ENCODE measurements at regions not wholly inside any gene's neighbourhood (a gene's known extent, or its start where the extent isn't known, plus 50 kb on each side); places are given as distances from the start of the nearest gene placed in this dataset.
A peak's percentile ranks its signal among the peaks of the same experiment; 100 is the strongest.
"Not testable (repeated sequence)": the region's sequence is repeated elsewhere in the genome, so short reads cannot be mapped to it uniquely, and the experiment has no call there.

DNA sequence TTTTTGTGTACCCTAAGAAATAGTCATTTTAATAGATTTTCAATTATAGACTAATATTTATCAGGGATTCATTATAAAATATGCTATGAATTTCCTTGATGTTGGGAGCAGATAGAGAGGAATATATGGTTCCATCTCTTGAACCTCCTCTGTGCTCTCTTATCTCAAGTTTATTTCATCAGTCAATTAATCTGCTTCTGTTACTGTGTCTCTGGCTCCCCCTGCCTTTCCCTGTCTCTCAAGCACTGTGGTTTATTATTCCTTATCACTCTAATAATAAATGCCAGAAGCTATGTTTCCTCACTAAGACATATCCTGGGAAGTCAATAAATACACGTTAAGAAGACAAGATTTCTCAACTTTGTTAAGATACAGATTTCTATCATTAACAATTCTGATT, 141.5 kb downstream of the SYT15 start:
- TF ChIP-seq, protein P1, sequence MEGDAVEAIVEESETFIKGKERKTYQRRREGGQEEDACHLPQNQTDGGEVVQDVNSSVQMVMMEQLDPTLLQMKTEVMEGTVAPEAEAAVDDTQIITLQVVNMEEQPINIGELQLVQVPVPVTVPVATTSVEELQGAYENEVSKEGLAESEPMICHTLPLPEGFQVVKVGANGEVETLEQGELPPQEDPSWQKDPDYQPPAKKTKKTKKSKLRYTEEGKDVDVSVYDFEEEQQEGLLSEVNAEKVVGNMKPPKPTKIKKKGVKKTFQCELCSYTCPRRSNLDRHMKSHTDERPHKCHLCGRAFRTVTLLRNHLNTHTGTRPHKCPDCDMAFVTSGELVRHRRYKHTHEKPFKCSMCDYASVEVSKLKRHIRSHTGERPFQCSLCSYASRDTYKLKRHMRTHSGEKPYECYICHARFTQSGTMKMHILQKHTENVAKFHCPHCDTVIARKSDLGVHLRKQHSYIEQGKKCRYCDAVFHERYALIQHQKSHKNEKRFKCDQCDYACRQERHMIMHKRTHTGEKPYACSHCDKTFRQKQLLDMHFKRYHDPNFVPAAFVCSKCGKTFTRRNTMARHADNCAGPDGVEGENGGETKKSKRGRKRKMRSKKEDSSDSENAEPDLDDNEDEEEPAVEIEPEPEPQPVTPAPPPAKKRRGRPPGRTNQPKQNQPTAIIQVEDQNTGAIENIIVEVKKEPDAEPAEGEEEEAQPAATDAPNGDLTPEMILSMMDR (IDR thresholded peaks at IDR 0.05; ENCODE audit: low read depth, low read length, missing control alignments) = peak; percentile 37
- H3K27ac ChIP-seq; H3K4me3 ChIP-seq (ENCODE audit: low read depth, low read length); in situ Hi-C loops (cut with HindIII; ENCODE audit: low pct_ligation_motif_present, low sequenced_read_pairs); H3K27me3 ChIP-seq (replicated peaks); H3K36me3 ChIP-seq (replicated peaks): not testable (repeated sequence)
- DNase-seq = peak; percentile 57

DNA sequence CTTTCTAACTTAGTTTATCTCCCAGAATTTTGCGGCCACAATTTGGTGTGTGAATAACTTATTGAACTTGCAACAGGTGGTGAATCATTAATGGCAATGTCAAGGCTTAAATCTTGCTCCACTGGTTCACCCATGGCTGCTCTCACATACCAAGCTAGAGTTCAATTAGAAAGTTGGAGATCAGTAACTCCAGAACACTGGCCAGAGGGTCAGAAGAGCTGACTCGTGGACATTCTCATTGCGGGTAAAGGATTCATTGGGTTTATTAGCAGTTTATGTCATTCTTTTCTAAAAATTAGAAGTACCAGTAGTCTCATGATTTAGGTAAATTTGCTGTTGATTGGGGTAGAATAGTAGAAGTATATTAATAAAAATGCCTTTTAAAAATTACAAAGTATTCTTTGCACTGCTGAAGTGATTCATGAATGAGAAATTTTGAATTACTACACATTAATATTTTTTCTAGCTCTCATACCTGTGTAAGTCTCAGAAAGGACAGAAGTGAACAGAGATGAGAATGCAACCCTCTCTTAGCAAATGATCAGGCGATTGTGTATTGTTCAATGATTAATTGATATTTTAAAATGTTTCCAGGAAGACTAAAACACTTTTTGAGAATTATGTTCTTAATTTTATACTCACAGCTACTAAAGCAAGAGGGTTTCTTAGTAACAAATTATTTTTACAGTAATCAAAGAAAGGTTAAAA, 142.0 kb downstream of the SYT15 start:
- in situ Hi-C loops (cut with HindIII; ENCODE audit: low pct_ligation_motif_present, low sequenced_read_pairs); H3K27ac ChIP-seq; DNase-seq; H3K36me3 ChIP-seq (replicated peaks); H3K27me3 ChIP-seq (replicated peaks); H3K4me3 ChIP-seq (ENCODE audit: low read depth, low read length): not testable (repeated sequence)

DNA sequence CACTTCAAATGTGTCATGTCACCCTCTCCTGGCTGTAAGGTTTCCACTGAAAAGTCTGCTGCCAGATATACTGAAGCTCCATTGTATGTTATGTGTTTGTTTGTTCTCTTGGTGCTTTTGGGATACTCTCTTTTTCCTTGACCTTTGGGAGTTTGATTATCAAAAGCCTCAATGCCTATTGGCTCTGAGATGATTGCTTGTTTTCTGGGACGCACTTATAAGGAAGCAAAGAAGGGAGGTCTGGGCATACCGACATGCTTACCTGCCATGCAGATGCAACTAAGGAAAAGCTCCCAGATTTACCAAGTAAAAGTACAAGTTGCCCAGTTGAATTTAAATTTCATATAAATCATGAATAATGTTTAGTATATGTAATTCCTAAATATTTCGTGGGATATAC, 145.3 kb downstream of the SYT15 start:
- H3K27ac ChIP-seq; H3K27me3 ChIP-seq (replicated peaks); in situ Hi-C loops (cut with HindIII; ENCODE audit: low pct_ligation_motif_present, low sequenced_read_pairs); DNase-seq; H3K36me3 ChIP-seq (replicated peaks); H3K4me3 ChIP-seq (ENCODE audit: low read depth, low read length): not testable (repeated sequence)

DNA sequence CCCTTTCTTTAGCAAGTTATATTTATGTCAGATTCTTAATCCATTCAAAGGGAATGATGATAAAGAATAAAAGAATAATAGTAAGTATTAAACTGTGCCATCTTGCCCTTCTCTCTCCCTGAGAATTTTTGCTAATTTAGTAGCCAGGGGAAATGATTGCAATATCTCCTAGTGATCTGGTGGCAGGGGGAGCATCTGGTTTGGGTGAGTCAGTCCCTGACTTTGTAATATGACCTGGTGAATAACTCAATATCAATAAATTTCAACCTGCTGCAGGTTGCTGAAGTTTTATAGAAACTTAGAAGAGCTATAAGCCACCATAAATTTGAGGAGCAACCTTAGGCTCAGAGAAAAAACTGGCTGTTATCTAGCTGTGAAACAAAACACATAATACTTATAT, 149.4 kb downstream of the SYT15 start:
- H3K27me3 ChIP-seq (replicated peaks); H3K4me3 ChIP-seq (ENCODE audit: low read depth, low read length); in situ Hi-C loops (cut with HindIII; ENCODE audit: low pct_ligation_motif_present, low sequenced_read_pairs); H3K36me3 ChIP-seq (replicated peaks); DNase-seq; H3K27ac ChIP-seq: not testable (repeated sequence)

DNA sequence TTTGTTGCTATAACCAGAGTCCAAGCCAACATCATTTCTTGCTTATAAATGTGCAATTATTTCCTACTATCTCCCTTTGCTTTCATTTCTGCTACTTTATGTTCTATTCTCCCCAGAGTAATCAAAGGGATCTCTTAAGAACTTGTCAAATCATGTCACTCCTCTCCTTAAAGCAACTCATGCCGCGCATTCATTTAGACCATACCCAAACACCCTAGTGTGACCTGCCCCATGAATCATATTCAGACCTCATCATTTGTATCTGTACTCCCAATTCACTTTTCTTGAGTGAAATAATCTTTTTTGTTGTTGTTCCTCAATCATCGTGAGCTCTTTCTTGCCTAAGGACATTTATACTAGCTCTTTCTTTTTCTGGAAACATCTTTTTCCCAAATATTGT, 151.8 kb downstream of the SYT15 start:
- DNase-seq; H3K36me3 ChIP-seq (replicated peaks); H3K4me3 ChIP-seq (ENCODE audit: low read depth, low read length); in situ Hi-C loops (cut with HindIII; ENCODE audit: low pct_ligation_motif_present, low sequenced_read_pairs); H3K27ac ChIP-seq; H3K27me3 ChIP-seq (replicated peaks): not testable (repeated sequence)

DNA sequence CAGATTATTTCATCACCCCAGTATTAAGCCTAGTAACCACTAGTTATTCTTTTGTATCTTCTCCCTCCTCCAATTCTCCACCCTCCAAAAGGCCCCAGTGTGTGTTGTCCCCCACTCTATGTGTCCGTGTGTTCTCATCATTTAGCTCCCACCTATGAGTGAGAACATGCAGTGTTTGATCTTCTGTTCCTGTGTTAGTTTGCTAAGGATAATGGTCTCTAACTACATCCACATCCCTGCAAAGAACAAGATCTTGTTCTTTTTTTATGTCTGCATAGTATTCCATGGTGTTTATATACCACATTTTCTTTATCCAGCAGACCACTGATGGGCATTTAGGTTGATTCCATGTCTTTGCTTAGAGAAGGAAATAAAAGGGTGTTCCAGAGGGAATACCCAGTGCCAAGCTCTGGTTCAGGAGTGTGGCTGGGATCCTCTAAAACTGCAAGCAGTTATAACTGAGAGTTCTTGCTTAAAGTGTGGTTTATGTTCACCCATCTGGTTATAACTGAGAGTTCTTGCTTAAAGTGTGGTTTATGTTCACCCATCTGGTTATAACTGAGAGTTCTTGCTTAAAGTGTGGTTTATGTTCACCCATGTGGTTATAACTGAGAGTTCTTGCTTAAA, 154.8 kb downstream of the SYT15 start:
- H3K27me3 ChIP-seq (replicated peaks); H3K36me3 ChIP-seq (replicated peaks); DNase-seq; H3K27ac ChIP-seq; in situ Hi-C loops (cut with HindIII; ENCODE audit: low pct_ligation_motif_present, low sequenced_read_pairs); H3K4me3 ChIP-seq (ENCODE audit: low read depth, low read length): not testable (repeated sequence)

DNA sequence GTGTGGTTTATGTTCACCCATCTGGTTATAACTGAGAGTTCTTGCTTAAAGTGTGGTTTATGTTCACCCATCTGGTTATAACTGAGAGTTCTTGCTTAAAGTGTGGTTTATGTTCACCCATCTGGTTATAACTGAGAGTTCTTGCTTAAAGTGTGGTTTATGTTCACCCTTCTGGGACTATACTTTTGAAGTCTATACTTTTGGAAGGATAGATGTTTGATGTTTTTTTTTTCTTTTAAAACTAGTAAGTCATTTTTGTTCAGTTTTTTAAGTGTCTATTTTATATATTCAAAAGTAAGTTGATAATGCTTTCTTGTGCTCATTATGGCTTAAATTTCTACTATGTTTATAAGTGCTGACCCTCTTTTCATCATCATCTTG, 155.3 kb downstream of the SYT15 start:
- DNase-seq; H3K4me3 ChIP-seq (ENCODE audit: low read depth, low read length); H3K27me3 ChIP-seq (replicated peaks); in situ Hi-C loops (cut with HindIII; ENCODE audit: low pct_ligation_motif_present, low sequenced_read_pairs); H3K36me3 ChIP-seq (replicated peaks); H3K27ac ChIP-seq: not testable (repeated sequence)

DNA sequence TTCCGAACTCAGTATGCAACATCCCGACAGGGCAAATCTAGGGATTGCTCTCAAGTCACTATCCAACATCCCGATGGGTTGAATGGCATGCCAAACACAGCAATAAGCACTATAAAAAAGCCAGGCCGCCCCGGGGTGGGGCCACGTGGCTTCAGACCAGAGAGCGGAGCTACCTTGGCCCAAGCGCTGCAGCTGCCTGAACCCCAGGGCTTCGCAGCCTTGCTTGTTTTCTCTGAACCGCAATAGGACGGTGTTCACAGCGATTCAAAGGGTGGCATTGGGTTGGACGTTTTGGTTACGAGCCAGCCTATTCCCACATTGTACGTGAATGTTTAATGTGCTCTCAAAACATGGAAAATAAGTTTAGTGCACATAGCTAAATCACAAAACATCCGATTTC, 161.0 kb downstream of the SYT15 start:
- H3K27ac ChIP-seq; DNase-seq; H3K27me3 ChIP-seq (replicated peaks); H3K4me3 ChIP-seq (ENCODE audit: low read depth, low read length); in situ Hi-C loops (cut with HindIII; ENCODE audit: low pct_ligation_motif_present, low sequenced_read_pairs); H3K36me3 ChIP-seq (replicated peaks): not testable (repeated sequence)

DNA sequence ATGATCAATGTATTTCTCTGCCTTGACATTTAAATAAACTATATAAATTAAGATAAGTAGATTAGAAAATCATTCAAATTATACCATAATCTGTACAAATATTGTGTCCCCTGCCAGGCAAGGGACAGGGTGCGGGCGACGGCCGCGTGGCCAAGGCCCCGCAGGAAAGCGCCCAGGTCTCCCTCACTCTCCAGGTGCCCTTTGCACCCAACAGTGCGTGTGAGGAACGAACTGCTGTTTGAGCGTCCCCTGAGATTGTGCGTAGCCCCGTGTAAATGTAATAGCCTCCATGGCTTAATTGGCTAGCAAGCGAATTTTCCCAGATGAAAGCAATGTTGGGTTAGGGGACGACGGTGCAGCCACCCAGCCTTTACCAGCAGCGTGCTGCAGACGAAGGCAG, 161.4 kb downstream of the SYT15 start:
- H3K27me3 ChIP-seq (replicated peaks); H3K4me3 ChIP-seq (ENCODE audit: low read depth, low read length); H3K27ac ChIP-seq; in situ Hi-C loops (cut with HindIII; ENCODE audit: low pct_ligation_motif_present, low sequenced_read_pairs); DNase-seq; H3K36me3 ChIP-seq (replicated peaks): not testable (repeated sequence)

DNA sequence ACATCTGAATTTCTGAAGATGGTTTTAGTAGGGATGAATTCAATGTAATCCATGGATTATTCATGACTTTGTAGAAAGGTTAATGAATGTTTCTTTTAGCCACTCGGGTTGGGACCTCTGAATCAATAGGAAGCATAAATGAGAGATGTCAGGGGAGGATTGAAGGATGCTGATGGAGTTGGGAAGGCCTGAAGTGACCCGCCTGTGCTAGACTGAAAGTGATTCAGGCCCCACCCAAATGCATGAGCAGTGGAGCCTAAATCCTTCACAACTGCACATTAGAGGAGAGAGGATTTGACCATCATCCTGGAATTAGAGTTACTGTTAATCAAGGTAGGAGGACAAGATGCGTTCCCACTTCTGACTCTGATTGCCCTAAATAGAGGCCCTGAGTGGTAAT, 162.2 kb upstream of the PTPN20 start:
- in situ Hi-C loops (cut with HindIII; ENCODE audit: low pct_ligation_motif_present, low sequenced_read_pairs); DNase-seq; H3K27ac ChIP-seq; H3K36me3 ChIP-seq (replicated peaks); H3K4me3 ChIP-seq (ENCODE audit: low read depth, low read length); H3K27me3 ChIP-seq (replicated peaks): not testable (repeated sequence)

DNA sequence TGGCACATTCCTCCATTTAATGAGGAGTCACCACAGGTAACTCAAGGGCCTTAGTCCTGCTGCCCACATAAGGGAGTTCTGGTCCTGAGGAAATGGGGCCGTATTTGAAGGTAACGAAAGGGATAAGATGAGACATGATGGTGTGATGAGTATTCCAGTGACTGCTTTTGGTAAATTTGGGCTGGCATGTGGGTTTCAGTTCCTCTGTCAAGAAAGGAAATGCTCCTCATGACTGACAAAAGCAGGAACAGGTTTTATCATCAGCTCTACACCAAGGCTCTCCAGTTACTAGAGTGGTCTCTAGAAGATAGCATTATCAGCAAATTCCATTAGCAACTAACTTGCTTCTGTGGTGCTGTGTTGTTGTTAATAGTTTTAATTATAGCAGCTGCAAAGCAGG, 161.8 kb upstream of the PTPN20 start:
- H3K27ac ChIP-seq; in situ Hi-C loops (cut with HindIII; ENCODE audit: low pct_ligation_motif_present, low sequenced_read_pairs); H3K36me3 ChIP-seq (replicated peaks); H3K4me3 ChIP-seq (ENCODE audit: low read depth, low read length); DNase-seq; H3K27me3 ChIP-seq (replicated peaks): not testable (repeated sequence)

DNA sequence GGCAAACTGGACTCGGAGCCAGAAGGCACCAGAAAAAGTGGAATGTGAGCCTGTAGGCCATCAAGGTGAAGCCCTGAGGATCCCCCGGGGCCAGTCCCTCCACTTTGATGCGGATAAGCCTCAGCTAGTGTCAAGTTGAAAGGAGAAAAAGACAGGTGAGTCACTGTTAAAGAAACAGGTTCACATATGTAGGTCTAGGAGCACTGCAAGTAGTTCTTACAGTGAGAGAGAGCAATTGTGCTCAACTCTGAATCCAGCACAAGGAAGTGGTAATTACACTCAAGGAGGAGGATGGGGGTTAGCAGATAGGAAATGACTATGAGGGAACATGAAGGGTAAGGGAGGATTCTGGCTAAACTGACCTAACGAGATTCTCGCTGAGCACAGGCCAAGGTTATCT, 157.5 kb upstream of the PTPN20 start:
- not testable (repeated sequence) for H3K4me3 ChIP-seq (ENCODE audit: low read depth, low read length)

DNA sequence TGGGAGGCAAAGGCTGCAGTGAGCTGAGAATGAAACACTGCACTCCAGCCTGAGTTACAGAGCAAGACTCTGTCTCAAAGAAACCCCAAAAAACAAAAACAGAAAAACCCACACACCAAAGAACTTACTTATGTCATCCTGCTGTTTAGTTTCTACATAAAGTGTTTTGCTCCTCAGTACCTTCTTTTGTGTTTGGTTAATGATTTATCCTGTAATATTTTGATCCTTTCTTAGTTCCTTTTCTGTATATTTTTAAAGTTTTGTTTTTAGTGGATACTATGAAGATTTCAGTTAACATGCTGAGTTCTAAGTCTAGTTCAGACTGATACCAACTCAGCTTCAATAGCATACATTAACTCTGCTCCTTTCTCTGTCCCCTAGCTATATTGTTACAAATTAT, 149.8 kb upstream of the PTPN20 start:
- DNase-seq; H3K27ac ChIP-seq; in situ Hi-C loops (cut with HindIII; ENCODE audit: low pct_ligation_motif_present, low sequenced_read_pairs): not testable (repeated sequence)

More for the DNA sequence above, 157.5 kb upstream of the PTPN20 start:
- in situ Hi-C loops (cut with HindIII; ENCODE audit: low pct_ligation_motif_present, low sequenced_read_pairs); H3K27ac ChIP-seq; DNase-seq; H3K36me3 ChIP-seq (replicated peaks); H3K27me3 ChIP-seq (replicated peaks): not testable (repeated sequence)

More for the DNA sequence above, 149.8 kb upstream of the PTPN20 start:
- not testable (repeated sequence) for H3K4me3 ChIP-seq (ENCODE audit: low read depth, low read length); H3K36me3 ChIP-seq (replicated peaks); H3K27me3 ChIP-seq (replicated peaks)

All from brain microvascular endothelial cell (primary cell).